NCI-H446 (cell line): ENCODE measurements at regions not wholly inside any gene's neighbourhood (a gene's known extent, or its start where the extent isn't known, plus 50 kb on each side); places are given as distances from the start of the nearest gene placed in this dataset.
A peak's percentile ranks its signal among the peaks of the same experiment; 100 is the strongest.
"Not testable (repeated sequence)": the region's sequence is repeated elsewhere in the genome, so short reads cannot be mapped to it uniquely, and the experiment has no call there.

Source experiments
- DNase-seq, 2 experiments: peaks; one replicate each; lab custom pipeline; 2025; lab: John Stamatoyannopoulos, UW

DNA sequence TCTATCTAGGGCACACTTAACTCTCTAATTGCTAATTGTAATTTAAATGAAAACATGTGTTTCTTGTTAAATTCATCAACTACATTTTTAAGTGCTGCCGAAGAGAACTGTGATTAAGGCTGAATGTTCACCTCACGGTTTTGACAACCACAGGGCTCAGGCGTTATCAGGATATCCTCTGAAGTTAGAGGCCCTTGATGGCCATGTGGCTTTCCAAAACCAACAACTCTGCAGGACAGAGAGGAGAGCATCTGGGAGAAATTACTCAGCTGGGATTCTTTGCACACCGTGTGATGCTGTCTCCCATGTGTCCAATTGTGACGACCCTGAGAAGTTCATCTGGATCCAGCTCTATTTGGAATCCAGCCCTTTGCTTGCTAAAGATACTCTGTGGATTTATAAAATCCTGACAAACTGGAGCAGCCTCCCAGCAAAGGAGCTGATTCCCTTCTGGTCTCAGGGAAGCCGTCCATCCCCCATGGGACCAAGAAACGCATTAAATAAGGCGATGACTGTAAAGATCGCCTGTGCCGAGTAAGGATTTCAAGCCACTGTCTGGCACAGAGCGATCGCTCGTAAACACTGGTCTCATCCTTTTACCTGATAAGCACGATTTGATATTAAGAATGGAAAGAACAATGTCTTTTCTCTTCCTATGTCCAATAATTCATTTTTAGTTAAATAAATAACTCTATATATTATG is 401.1 kb downstream of the CD83 start:
- peak in 1 of 2 experiments; percentile 5 for DNase-seq

- DNase-seq, result no peak
Observed at GRCh38 chr6:14520029-14520428, 402.5 kb downstream of the CD83 start.

GRCh38 chr6:14520536-14520935 is 403.0 kb downstream of the CD83 start:
- DNase-seq, result no peak

- no peak for DNase-seq
Observed at GRCh38 chr6:14521141-14521540, 403.6 kb downstream of the CD83 start.

DNA sequence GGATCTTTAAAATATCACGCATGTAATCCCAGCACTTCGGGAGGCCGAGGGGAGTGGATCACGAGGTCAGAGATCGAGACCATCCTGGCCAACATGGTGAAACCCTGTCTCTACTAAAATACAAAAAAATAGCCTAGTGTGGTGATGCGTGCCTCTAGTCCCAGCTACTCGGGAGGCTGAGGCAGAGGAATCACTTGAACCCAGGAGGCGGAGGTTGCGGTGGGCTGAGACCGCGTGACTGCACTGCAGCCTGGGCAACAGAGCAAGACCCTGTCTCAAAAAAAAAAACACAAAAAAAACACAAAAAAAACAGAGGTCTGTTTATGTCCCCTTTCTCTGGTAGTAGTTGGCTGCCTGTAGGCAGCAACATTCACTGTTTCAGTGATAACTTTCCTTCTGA is 404.3 kb downstream of the CD83 start:
- DNase-seq, result not testable (repeated sequence)

DNA sequence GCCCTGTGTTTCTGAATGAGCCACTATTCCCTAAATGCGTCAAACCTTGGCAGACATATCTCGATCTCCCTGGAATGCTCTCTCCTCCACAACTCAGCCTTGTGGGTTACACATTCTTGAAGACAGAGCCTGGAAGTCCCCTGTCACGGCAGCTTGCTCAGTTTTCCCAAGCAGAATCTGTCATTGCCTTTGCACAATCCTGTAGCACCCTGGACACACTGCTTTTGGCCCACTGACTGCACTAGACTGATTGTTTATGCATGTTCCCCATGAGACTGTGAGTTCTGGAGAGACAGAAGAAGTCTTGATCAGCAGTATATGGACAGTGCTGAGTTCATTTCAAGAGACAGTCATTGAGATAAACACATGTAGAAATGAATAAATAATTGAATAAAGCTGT is 406.7 kb downstream of the CD83 start:
- DNase-seq, result no peak

DNA sequence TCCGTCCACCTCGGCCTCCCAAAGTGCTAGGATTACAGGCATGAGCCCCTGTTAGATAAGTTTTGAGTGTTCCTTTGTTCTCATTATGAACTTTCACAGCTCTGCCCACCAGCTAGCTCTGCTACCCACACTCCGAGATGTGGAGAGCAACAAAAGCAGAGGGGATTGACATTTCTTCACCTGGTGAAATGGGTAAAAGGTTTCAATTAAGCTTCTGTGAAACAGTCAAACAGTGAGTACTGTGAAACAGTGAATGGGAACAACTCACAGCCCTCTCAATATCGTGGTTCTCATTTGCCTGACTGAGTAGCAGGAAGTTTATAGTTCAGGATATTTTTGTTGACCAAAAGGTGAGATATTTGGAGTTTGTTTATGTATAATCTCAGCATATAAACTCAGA is 412.8 kb downstream of the CD83 start:
- no peak for DNase-seq

DNA sequence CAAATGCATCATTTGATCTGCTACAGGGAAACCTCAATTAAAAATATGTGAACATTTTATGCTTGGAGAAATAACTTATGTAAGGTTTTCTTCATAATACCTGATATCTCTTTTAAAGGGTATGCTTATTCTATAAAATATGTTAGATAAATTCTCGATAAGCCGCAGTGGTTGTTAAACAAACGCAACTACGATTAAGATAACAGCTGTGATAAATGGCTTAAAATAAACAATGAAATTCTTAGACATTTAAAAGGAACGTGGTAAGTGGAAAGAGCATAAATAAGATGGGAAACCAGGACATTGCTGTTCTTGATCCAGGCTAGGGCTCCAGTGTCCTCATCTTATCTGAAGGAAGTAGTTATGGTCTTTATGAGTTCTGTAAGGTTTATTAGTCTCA is 415.9 kb downstream of the CD83 start:
- no peak for DNase-seq

DNA sequence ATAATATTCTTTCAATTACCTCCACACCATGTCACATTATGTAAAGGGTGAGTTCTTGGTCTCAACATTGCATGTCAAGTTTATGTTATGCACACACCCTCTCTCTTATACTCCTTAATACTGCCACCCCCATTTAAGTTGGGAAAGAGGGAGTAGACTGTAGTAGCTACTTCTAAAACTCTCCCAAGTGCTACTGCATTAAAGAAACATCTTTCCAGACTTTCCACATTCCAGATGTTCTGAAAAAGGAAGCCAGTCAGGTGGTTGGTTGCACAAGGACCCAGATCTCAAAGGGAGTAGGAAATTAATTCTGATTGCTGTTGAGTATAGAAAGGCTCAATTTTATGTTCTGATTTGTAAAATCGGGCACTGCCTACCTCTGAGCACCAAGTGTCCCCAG is 419.5 kb downstream of the CD83 start:
- DNase-seq, result no peak

- no peak for DNase-seq
Observed at GRCh38 chr6:14540276-14540675, 422.7 kb downstream of the CD83 start.

GRCh38 chr6:14540810-14541540 is 423.4 kb downstream of the CD83 start:
- no peak for DNase-seq

- no peak for DNase-seq
Observed at GRCh38 chr6:14542670-14543366, 425.2 kb downstream of the CD83 start.

DNA sequence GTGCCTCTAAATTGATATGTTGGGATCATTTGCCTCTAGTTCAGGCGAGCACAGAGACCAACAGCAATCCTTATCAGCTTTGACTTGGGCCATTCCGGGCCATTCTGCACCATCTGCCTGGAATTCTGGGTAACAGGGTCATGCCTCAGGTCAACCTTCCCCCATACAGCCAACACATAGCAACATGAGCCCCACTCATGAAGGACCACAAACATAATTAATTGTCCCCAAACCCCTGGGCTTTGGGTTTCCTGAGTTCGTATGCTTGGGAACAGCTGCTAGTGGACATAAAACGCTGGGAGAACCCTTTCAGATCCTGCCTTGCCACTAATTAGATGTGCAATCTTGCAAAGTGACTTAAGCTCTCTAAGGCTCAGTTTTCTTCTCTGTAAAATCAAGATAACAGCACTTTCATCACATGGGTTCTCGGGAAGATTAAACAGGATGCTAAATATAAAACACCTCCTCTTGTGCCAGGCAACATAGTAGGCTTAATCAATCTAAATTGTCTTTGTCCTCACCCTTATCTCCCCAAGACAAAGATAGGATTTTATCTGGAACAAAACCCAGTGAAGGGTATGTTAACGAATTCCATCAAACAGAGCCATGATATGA is 426.5 kb downstream of the CD83 start:
- no peak for DNase-seq

DNA sequence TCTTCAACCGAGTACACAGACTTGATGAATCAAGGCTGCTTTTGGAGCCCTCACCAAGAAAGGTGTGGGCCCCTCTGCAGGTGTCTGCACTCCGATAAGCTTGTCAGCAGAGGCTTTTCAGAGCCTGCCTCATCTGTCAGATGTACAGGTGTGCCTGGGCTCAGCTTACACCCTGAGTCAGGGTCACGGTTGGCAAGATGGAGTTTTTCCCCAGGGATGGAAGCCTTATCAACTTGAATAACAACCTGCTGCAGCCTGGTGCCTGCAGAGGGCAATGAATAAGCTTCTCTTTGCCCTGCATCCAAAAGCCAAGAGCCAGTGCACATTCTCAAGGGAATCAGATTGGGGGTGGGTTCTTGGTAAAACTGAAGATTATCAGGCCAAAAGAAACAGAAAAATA is 427.1 kb downstream of the CD83 start:
- DNase-seq, result no peak

- no peak for DNase-seq
Observed at GRCh38 chr6:14545496-14545895, 427.9 kb downstream of the CD83 start.

DNA sequence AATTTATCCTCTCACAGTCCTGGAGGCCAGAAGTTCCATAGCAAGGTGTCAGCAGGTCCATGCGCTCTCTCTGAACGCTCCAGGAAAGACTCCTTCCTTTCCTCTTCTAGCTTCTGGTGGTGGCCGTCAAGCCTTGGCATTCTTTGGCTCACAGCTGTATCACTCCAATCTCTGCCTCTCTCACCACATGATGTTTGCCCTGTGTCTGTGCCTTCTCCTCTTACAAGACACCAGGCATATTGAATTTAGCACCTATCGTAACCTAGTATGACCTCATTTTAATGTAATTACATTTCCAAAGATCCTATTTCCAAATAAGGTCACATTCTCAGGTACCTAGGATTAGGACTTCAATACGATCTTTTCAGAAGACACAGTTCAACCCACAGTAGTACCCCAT is 428.5 kb downstream of the CD83 start:
- DNase-seq, result no peak

- no peak for DNase-seq
Observed at GRCh38 chr6:14547284-14547998, 429.9 kb downstream of the CD83 start.

DNA sequence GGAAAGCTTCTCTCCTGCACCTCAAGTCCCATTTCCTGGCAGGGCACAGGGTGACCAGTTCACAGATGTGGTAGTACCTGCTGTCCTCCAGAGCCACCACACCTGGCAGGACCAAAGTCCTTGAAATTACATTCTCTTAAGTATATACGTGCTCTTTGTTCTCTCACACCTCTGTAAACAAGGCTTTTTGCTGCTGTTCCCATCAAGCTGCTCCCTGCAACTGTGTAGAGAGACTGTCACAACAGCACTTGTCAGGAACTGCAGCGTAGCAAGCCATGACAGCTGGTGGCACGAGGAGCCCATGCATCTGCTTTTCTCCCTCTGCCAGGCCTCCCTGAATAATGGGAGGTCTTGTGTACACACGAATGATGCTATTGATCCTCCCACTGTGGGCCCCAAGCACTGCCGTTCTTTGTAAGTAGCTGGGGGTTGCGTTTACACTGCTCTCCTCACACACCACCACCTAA is 431.8 kb downstream of the CD83 start:
- DNase-seq, result peak in 1 of 2 experiments; percentile 5

DNA sequence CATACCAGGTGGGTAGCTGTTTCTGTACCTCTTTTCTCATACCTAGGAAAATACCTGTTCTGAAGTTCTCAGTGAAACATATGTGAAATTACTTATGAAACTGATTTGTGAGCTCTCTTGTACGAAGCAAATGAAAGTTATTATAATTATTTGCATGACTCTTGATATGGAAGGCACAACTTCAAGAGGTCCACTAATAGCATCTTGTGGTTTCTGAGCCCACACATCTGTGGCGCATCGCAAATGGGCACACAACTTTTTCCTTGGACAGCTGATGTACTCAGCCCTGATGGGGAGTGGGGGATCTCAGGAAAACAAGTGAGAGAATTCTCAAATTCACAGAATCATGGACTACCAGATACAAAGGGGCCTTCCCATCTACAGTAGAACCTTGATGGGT is 432.3 kb downstream of the CD83 start:
- DNase-seq, result no peak

DNA sequence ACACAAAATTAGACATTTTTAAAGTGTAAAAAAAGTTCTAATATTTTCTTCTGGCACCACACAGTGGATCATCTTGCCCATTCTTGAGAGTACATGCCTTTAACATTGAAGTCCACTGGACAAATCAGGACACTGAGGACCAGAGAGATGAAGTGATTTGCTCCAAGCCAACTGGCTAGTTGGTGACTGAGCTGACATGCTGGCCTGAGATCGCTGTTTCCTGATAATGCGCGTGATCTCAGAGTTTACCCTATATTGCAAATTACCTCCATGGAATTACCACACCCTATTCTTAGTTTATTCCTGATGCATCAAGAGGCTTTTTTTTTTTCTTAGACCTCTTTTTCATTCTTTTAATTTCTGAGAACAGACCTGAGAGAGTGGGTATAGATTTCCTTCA is 432.8 kb downstream of the CD83 start:
- no peak for DNase-seq

- no peak for DNase-seq
Observed at GRCh38 chr6:14550822-14551221, 433.2 kb downstream of the CD83 start.

DNA sequence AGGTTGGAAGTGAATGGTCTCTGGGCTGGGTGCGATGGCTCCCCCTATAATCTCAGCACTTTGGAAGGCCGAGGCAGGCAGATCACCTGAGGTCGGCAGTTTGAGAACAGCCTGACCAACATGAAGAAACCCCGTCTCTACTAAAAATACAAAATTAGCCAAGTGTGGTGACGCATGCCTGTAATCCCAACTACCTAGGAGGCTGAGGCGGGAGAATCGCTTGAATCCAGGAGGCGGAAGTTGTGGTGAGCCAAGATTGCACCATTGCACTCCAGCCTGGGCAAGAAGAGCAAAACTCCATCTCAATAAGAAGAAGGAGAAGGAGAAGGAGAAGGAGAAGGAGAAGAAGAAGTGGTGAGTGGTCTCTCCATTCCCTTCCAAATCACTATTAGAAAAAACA is 434.0 kb downstream of the CD83 start:
- not testable (repeated sequence) for DNase-seq
